Right lobe of liver (tissue), 6 donors: ENCODE measurements at regions not wholly inside any gene's neighbourhood (a gene's known extent, or its start where the extent isn't known, plus 50 kb on each side); places are given as distances from the start of the nearest gene placed in this dataset.

ENCODE experiments used
- ATAC-seq, 4 donors: fragments of 200-7000 bp; cut with Tn5 transposase; one replicate each; pipeline ENCODE4 v1.9.1; 2020; ENCODE audit warnings: mild to moderate bottlenecking in 4 of 4, moderate library complexity in 4 of 4
- DNase-seq, 3 donors: peaks; one replicate each; pipeline ENCODE4 v3.0.0-alpha.2; 2020
- H3K27ac ChIP-seq, 3 donors: fragments of 200-600 bp; one replicate each; pipeline ENCODE4 v1.8.0; 2022
- H3K27me3 ChIP-seq, 2 donors: fragments of 200-600 bp; one replicate each; pipeline ENCODE4 v1.8.0; 2022
- H3K36me3 ChIP-seq, 4 donors: fragments of 200-600 bp; sonication (generic) in 1 of 4; one replicate each; pipeline versions ENCODE4 v1.5.1 to v1.8.0; 2017 to 2022; ENCODE audit warnings: control low read depth in 1 of 4
- H3K4me1 ChIP-seq, 4 donors: fragments of 200-600 bp; sonication (generic) in 1 of 4; one replicate each; pipeline versions ENCODE4 v1.5.1 to v1.8.0; 2017 to 2022; ENCODE audit warnings: control low read depth in 1 of 4
- H3K4me3 ChIP-seq, 3 donors: fragments of 200-600 bp; one replicate each; pipeline ENCODE4 v1.8.0; 2022
- H3K9me3 ChIP-seq, 4 donors: fragments of 200-600 bp; sonication (generic) in 1 of 4; one replicate each; pipeline versions ENCODE4 v1.5.1 to v1.8.0; 2017 to 2022; ENCODE audit warnings: control low read depth in 1 of 4
- CTCF ChIP-seq, 4 donors: fragments of 200-600 bp in 3 of 4; fragments of 450-650 bp in 1 of 4; IDR thresholded peaks; one replicate each; pipeline versions ENCODE4 v1.5.1 to v1.8.0; 2016 to 2022; ENCODE audit warnings: antibody characterized with exemption in 4 of 4, mild to moderate bottlenecking in 2 of 4
- POLR2A ChIP-seq: fragments of 450-650 bp; IDR thresholded peaks from one replicate; pipeline ENCODE4 v1.6.1; 2017; ENCODE audit warnings: antibody characterized with exemption, mild to moderate bottlenecking
- WGBS: methylation state at CpG from one replicate; pipeline ENCODE4 v1.1.6; 2018; ENCODE audit warnings: low coverage, low lambda C conversion rate; ENCODE audit not compliant: insufficient coverage; ENCODE audit errors: missing lambda C conversion rate; 5-methylcytosine and 5-hydroxymethylcytosine counted together
- intact Hi-C, 2 donors: fragments of 100-400 bp; cut with DNase I; formaldehyde crosslinking; loops; one replicate each; pipeline versions ENCODE4 v1.11.2 to v1.14.1; 2022
- donor health status: DM: no; HTN: yes; CAD: no.
- donor health status: DM: no; HTN: no; CAD: no.
- donor health status: DM: no; HTN: no; CAD: no.
- donor health status: DM: no; HTN: yes; CAD: no.
- donor health status: DM: no; HTN: yes; CAD: no.

- Histone ChIP-seq H3K27me3 (no peaks in the 10 kb centered on the region), H3K9me3 (no peaks in the 10 kb centered on the region), H3K4me1 (no peaks in the 10 kb centered on the region), H3K27ac (no peak overlapping the region), H3K36me3 (no peaks in the 10 kb centered on the region), H3K4me3 (no peak overlapping the region)
- TF ChIP-seq CTCF (IDR thresholded peaks at IDR 0.05) (no peak), POLR2A (no peak)
- DNase-seq (no peak), ATAC-seq (no peak)
- 39% methylated on average over 4 of the region's 5 CpGs for WGBS
- intact Hi-C loops, result no loop called here
Observed at GRCh38 chr11:112612250-112612849, 348.9 kb upstream of the NCAM1 start.

- intact Hi-C loops, result no loop called here
- H3K27me3 ChIP-seq, result no peaks in the 10 kb centered on the region
- no peaks in the 10 kb centered on the region for H3K9me3 ChIP-seq
- no peak overlapping the region for H3K27ac ChIP-seq
- ATAC-seq (peak in 3 of 4 donors; percentile 24 to 51 (median 38)), DNase-seq (no peak)
- no peaks in the 10 kb centered on the region for H3K36me3 ChIP-seq
- 48% methylated on average over 7 of the region's 8 CpGs for WGBS
- TF ChIP-seq CTCF (IDR thresholded peaks at IDR 0.05) (no peak), POLR2A (no peak)
- no peak overlapping the region for H3K4me3 ChIP-seq
- H3K4me1 ChIP-seq, result no peaks in the 10 kb centered on the region
Observed at GRCh38 chr11:112613051-112613972, 347.9 kb upstream of the NCAM1 start.

GRCh38 chr11:112614605-112615004 lies 346.6 kb upstream of the NCAM1 start:
- no peaks in the 10 kb centered on the region for H3K27me3 ChIP-seq
- no peak for TF ChIP-seq POLR2A
- TF ChIP-seq CTCF (IDR thresholded peaks at IDR 0.05), result no peak
- no peaks in the 10 kb centered on the region for H3K4me1 ChIP-seq
- H3K36me3 ChIP-seq, result no peaks in the 10 kb centered on the region
- H3K9me3 ChIP-seq, result no peaks in the 10 kb centered on the region
- no peak overlapping the region for H3K4me3 ChIP-seq
- no peak overlapping the region for H3K27ac ChIP-seq
- no peak for DNase-seq
- ATAC-seq, result no peak
- WGBS, result 80% methylated on average over 1 of the region's 1 CpG
- intact Hi-C loops, result no loop called here

- Histone ChIP-seq H3K4me3 (no peak overlapping the region), H3K36me3 (no peaks in the 10 kb centered on the region), H3K4me1 (no peaks in the 10 kb centered on the region), H3K27ac (no peak overlapping the region), H3K9me3 (no peaks in the 10 kb centered on the region), H3K27me3 (no peaks in the 10 kb centered on the region)
- ATAC-seq, result no peak
- no peak for TF ChIP-seq CTCF (IDR thresholded peaks at IDR 0.05)
- no peak for TF ChIP-seq POLR2A
- intact Hi-C loops, result no loop called here
- DNase-seq, result no peak
Observed at GRCh38 chr11:112615238-112615637, 346.0 kb upstream of the NCAM1 start.
